ENCODE measurements at regions not wholly inside any gene's neighbourhood (a gene's known extent, or its start where the extent isn't known, plus 50 kb on each side); places are given as distances from the start of the nearest gene placed in this dataset.

GRCh38 chr5:158287643-158288271, 428.8 kb upstream of the CLINT1 start:
- DNase-seq (ENCODE audit: low read depth, low spot score) (no peak), FAIRE-seq (no peak)
- no peaks in the 10 kb centered on the region for H3K27me3 ChIP-seq (ENCODE audit: control insufficient read depth, extremely low read depth, insufficient read depth, low read length)
- H3K36me3 ChIP-seq (ENCODE audit: control insufficient read depth in 2 of 2, extremely low read depth in 1 of 2, insufficient read depth in 2 of 2, low read length in 2 of 2): no peaks in the 10 kb centered on the region
- no peak overlapping the region for H3K4me3 ChIP-seq (ENCODE audit: control insufficient read depth in 2 of 3, extremely low read depth in 1 of 3, insufficient read depth in 2 of 3, low read depth in 1 of 3, low read length in 3 of 3)
- no peak overlapping the region for H2AFZ ChIP-seq (ENCODE audit: control insufficient read depth, low read length)
- no peaks in the 10 kb centered on the region for H3K9me3 ChIP-seq (ENCODE audit: control insufficient read depth, low read depth, low read length)
- H4K20me1 ChIP-seq (ENCODE audit: control insufficient read depth, extremely low read depth, insufficient read depth, low read length): no peaks in the 10 kb centered on the region
- H3K79me2 ChIP-seq (ENCODE audit: control insufficient read depth, insufficient read depth, low read length): no peaks in the 10 kb centered on the region
- H3K4me1 ChIP-seq (ENCODE audit: control insufficient read depth, extremely low read depth, insufficient read depth, low read length): no peaks in the 10 kb centered on the region
- no peak overlapping the region for H3K9ac ChIP-seq (ENCODE audit: control insufficient read depth, extremely low read depth, insufficient read depth, low read length)
- H3K27ac ChIP-seq (ENCODE audit: control insufficient read depth, insufficient read depth, low read length): no peak overlapping the region
- H3K4me2 ChIP-seq (ENCODE audit: control insufficient read depth, extremely low read depth, insufficient read depth, low read depth, low read length): no peak overlapping the region
- H3K9me1 ChIP-seq (ENCODE audit: control insufficient read depth, extremely low read depth, insufficient read depth, low read length): no peaks in the 10 kb centered on the region
- dilution Hi-C loops (cut with MboI; ENCODE audit: extremely low pct_ligation_motif_present, low sequenced_read_pairs): no loop called here
- TF ChIP-seq, protein P1, sequence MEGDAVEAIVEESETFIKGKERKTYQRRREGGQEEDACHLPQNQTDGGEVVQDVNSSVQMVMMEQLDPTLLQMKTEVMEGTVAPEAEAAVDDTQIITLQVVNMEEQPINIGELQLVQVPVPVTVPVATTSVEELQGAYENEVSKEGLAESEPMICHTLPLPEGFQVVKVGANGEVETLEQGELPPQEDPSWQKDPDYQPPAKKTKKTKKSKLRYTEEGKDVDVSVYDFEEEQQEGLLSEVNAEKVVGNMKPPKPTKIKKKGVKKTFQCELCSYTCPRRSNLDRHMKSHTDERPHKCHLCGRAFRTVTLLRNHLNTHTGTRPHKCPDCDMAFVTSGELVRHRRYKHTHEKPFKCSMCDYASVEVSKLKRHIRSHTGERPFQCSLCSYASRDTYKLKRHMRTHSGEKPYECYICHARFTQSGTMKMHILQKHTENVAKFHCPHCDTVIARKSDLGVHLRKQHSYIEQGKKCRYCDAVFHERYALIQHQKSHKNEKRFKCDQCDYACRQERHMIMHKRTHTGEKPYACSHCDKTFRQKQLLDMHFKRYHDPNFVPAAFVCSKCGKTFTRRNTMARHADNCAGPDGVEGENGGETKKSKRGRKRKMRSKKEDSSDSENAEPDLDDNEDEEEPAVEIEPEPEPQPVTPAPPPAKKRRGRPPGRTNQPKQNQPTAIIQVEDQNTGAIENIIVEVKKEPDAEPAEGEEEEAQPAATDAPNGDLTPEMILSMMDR (optimal IDR thresholded peaks at IDR 0.05 in 1 of 3, IDR thresholded peaks at IDR 0.05 in 1 of 3, conservative IDR thresholded peaks at IDR 0.05 in 1 of 3; ENCODE audit: extremely low read depth in 1 of 3, insufficient read depth in 2 of 3, low read length in 3 of 3): no peak
- no peak for TF ChIP-seq EZH2 (IDR thresholded peaks at IDR 0.05; ENCODE audit: low read length)

DNA sequence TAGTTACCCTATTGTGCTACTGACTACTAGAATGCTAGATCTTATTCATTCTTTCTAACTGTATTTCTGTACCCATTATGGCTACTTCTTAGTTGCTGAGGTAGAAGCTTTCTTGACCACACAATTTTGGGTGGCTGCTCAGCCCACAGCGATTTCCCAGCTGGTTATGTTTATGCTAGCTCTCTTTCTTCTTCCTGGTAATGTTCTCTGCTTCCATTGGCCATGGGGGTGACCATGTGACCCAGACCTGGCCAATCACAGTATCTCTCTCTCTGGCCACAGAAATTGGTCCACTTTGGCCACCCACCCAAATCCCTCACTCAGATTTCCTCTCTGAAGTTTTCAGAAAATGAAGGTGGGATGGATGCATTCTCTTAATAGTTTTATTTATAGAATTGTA, 427.9 kb upstream of the CLINT1 start:
- H3K9ac ChIP-seq (ENCODE audit: control insufficient read depth, extremely low read depth, insufficient read depth, low read length): no peak overlapping the region
- H3K27me3 ChIP-seq (ENCODE audit: control insufficient read depth, extremely low read depth, insufficient read depth, low read length): no peaks in the 10 kb centered on the region
- no peaks in the 10 kb centered on the region for H3K79me2 ChIP-seq (ENCODE audit: control insufficient read depth, insufficient read depth, low read length)
- no peaks in the 10 kb centered on the region for H3K36me3 ChIP-seq (ENCODE audit: control insufficient read depth in 2 of 2, extremely low read depth in 1 of 2, insufficient read depth in 2 of 2, low read length in 2 of 2)
- H3K9me1 ChIP-seq (ENCODE audit: control insufficient read depth, extremely low read depth, insufficient read depth, low read length): no peaks in the 10 kb centered on the region
- H3K4me3 ChIP-seq (ENCODE audit: control insufficient read depth in 2 of 3, extremely low read depth in 1 of 3, insufficient read depth in 2 of 3, low read depth in 1 of 3, low read length in 3 of 3): no peak overlapping the region
- H3K27ac ChIP-seq (ENCODE audit: control insufficient read depth, insufficient read depth, low read length): no peak overlapping the region
- H2AFZ ChIP-seq (ENCODE audit: control insufficient read depth, low read length): no peak overlapping the region
- H3K4me1 ChIP-seq (ENCODE audit: control insufficient read depth, extremely low read depth, insufficient read depth, low read length): no peaks in the 10 kb centered on the region
- H3K4me2 ChIP-seq (ENCODE audit: control insufficient read depth, extremely low read depth, insufficient read depth, low read depth, low read length): no peak overlapping the region
- dilution Hi-C loops (cut with MboI; ENCODE audit: extremely low pct_ligation_motif_present, low sequenced_read_pairs): no loop called here
- TF ChIP-seq, protein P1 (optimal IDR thresholded peaks at IDR 0.05 in 1 of 3, IDR thresholded peaks at IDR 0.05 in 1 of 3, conservative IDR thresholded peaks at IDR 0.05 in 1 of 3; ENCODE audit: extremely low read depth in 1 of 3, insufficient read depth in 2 of 3, low read length in 3 of 3): no peak
- TF ChIP-seq EZH2 (IDR thresholded peaks at IDR 0.05; ENCODE audit: low read length): no peak
- DNase-seq (ENCODE audit: low read depth, low spot score) (no peak), FAIRE-seq (no peak)
- H3K9me3 ChIP-seq (ENCODE audit: control insufficient read depth, low read depth, low read length): no peaks in the 10 kb centered on the region
- no peaks in the 10 kb centered on the region for H4K20me1 ChIP-seq (ENCODE audit: control insufficient read depth, extremely low read depth, insufficient read depth, low read length)

Data from keratinocyte (primary cell).